ENCODE measurements at regions not wholly inside any gene's neighbourhood (a gene's known extent, or its start where the extent isn't known, plus 50 kb on each side); places are given as distances from the start of the nearest gene placed in this dataset.
"Not testable (repeated sequence)": the region's sequence is repeated elsewhere in the genome, so short reads cannot be mapped to it uniquely, and the experiment has no call there.

- Histone ChIP-seq H3K4me2 (ENCODE audit: low read length) (no peak overlapping the region), H3K9me3 (ENCODE audit: low read length) (no peaks in the 10 kb centered on the region), H3F3A (ENCODE audit: low read length, unreplicated experiment) (no peaks in the 10 kb centered on the region), H3K4me3 (ENCODE audit: low read length) (no peak overlapping the region), H3K4me1 (ENCODE audit: insufficient read depth, low read length) (no peaks in the 10 kb centered on the region), H2AFZ (ENCODE audit: low read length) (no peak overlapping the region), H3K9me2 (replicated peaks; ENCODE audit: low read length) (no peaks in the 10 kb centered on the region), H3K79me2 (ENCODE audit: low read length) (no peaks in the 10 kb centered on the region), H3K27me3 (ENCODE audit: low read length) (no peaks in the 10 kb centered on the region), H3K27ac (ENCODE audit: low read length) (no peak overlapping the region), H3K36me3 (ENCODE audit: low read depth, low read length) (no peaks in the 10 kb centered on the region), H3K9ac (ENCODE audit: low read length) (no peak overlapping the region), H4K20me1 (ENCODE audit: low read length) (no peaks in the 10 kb centered on the region)
- DNase-seq (no peak), ATAC-seq (no peak)
- POLR2A ChIA-PET (ENCODE audit: unreplicated experiment) = no interaction called here
- BruUV-seq (replicated peaks) = no TSS peak
- intact Hi-C loops (cut with micrococcal nuclease) = no loop called here
- no peak for TF ChIP-seq EZH2phosphoT487 (IDR thresholded peaks at IDR 0.05; ENCODE audit: borderline replicate concordance, low read length)
- TF ChIP-seq CTCF (conservative IDR thresholded peaks at IDR 0.05; ENCODE audit: low read depth, low read length) = no peak
- no peak for TF ChIP-seq EZH2 (IDR thresholded peaks at IDR 0.05; ENCODE audit: low read length, unreplicated experiment)
- CTCF ChIA-PET = no interaction called here
Measured at GRCh38 chr12:91460469-91460868, 277.9 kb upstream of the DCN start.

- no peak overlapping the region for H3K27ac ChIP-seq (ENCODE audit: low read length)
- BruUV-seq (replicated peaks) = no TSS peak
- TF ChIP-seq EZH2 (IDR thresholded peaks at IDR 0.05; ENCODE audit: low read length, unreplicated experiment) = no peak
- TF ChIP-seq CTCF (conservative IDR thresholded peaks at IDR 0.05; ENCODE audit: low read depth, low read length) = no peak
- no peak for TF ChIP-seq EZH2phosphoT487 (IDR thresholded peaks at IDR 0.05; ENCODE audit: borderline replicate concordance, low read length)
- H3K4me2 ChIP-seq (ENCODE audit: low read length) = no peak overlapping the region
- H3K9me2 ChIP-seq (replicated peaks; ENCODE audit: low read length) = no peaks in the 10 kb centered on the region
- no peaks in the 10 kb centered on the region for H3K36me3 ChIP-seq (ENCODE audit: low read depth, low read length)
- no peak overlapping the region for H3K9ac ChIP-seq (ENCODE audit: low read length)
- no peaks in the 10 kb centered on the region for H3F3A ChIP-seq (ENCODE audit: low read length, unreplicated experiment)
- no peak overlapping the region for H3K4me3 ChIP-seq (ENCODE audit: low read length)
- ChIA-PET CTCF (no interaction called here), POLR2A (ENCODE audit: unreplicated experiment) (no interaction called here)
- H4K20me1 ChIP-seq (ENCODE audit: low read length) = no peaks in the 10 kb centered on the region
- intact Hi-C loops (cut with micrococcal nuclease) = no loop called here
- DNase-seq = no peak
- H3K27me3 ChIP-seq (ENCODE audit: low read length) = no peaks in the 10 kb centered on the region
- H3K9me3 ChIP-seq (ENCODE audit: low read length) = no peaks in the 10 kb centered on the region
- H3K79me2 ChIP-seq (ENCODE audit: low read length) = no peaks in the 10 kb centered on the region
- ATAC-seq = no peak
- H2AFZ ChIP-seq (ENCODE audit: low read length) = no peak overlapping the region
- no peaks in the 10 kb centered on the region for H3K4me1 ChIP-seq (ENCODE audit: insufficient read depth, low read length)
Measured at GRCh38 chr12:91455321-91455720, 272.7 kb upstream of the DCN start.

DNA sequence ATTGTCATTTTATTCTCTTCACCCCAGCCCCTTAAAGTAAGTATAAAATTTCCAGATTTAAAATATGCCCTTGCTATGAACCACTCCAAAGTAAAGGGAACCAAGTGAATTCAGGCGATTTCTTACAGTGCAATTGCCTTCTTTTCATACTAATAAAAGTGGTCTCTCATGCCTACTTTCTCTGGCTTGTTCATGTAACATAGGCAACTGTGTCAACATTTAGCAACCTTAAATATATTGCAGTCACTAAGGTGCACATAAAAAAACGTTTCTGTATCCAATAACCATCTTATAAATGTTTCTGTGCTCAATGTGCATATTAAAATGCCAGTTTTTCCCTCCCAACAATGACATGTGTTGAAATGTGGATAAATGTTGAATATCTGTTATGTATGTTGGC, 271.6 kb upstream of the DCN start:
- Histone ChIP-seq H3K27ac (ENCODE audit: low read length) (no peak overlapping the region), H3K4me3 (ENCODE audit: low read length) (no peak overlapping the region), H3K9ac (ENCODE audit: low read length) (no peak overlapping the region), H4K20me1 (ENCODE audit: low read length) (no peaks in the 10 kb centered on the region), H3K4me2 (ENCODE audit: low read length) (no peak overlapping the region), H3F3A (ENCODE audit: low read length, unreplicated experiment) (no peaks in the 10 kb centered on the region), H2AFZ (ENCODE audit: low read length) (no peak overlapping the region), H3K79me2 (ENCODE audit: low read length) (no peaks in the 10 kb centered on the region), H3K4me1 (ENCODE audit: insufficient read depth, low read length) (no peaks in the 10 kb centered on the region), H3K9me3 (ENCODE audit: low read length) (no peaks in the 10 kb centered on the region), H3K36me3 (ENCODE audit: low read depth, low read length) (no peaks in the 10 kb centered on the region), H3K27me3 (ENCODE audit: low read length) (no peaks in the 10 kb centered on the region), H3K9me2 (replicated peaks; ENCODE audit: low read length) (no peaks in the 10 kb centered on the region)
- ChIA-PET CTCF (no interaction called here), POLR2A (ENCODE audit: unreplicated experiment) (no interaction called here)
- no peak for ATAC-seq
- DNase-seq = no peak
- BruUV-seq (replicated peaks) = no TSS peak
- intact Hi-C loops (cut with micrococcal nuclease) = no loop called here
- no peak for TF ChIP-seq CTCF (conservative IDR thresholded peaks at IDR 0.05; ENCODE audit: low read depth, low read length)
- TF ChIP-seq EZH2 (IDR thresholded peaks at IDR 0.05; ENCODE audit: low read length, unreplicated experiment) = no peak
- no peak for TF ChIP-seq EZH2phosphoT487 (IDR thresholded peaks at IDR 0.05; ENCODE audit: borderline replicate concordance, low read length)

GRCh38 chr12:91452464-91452863, 269.8 kb upstream of the DCN start:
- CTCF ChIA-PET; H3F3A ChIP-seq (ENCODE audit: low read length, unreplicated experiment); H3K27ac ChIP-seq (ENCODE audit: low read length); H3K9ac ChIP-seq (ENCODE audit: low read length); ATAC-seq; H3K9me3 ChIP-seq (ENCODE audit: low read length); H3K9me2 ChIP-seq (replicated peaks; ENCODE audit: low read length); H3K79me2 ChIP-seq (ENCODE audit: low read length); H2AFZ ChIP-seq (ENCODE audit: low read length); H3K4me3 ChIP-seq (ENCODE audit: low read length); H3K4me1 ChIP-seq (ENCODE audit: insufficient read depth, low read length); POLR2A ChIA-PET (ENCODE audit: unreplicated experiment); BruUV-seq (replicated peaks); DNase-seq; H3K4me2 ChIP-seq (ENCODE audit: low read length); H3K27me3 ChIP-seq (ENCODE audit: low read length); H4K20me1 ChIP-seq (ENCODE audit: low read length); H3K36me3 ChIP-seq (ENCODE audit: low read depth, low read length); intact Hi-C loops (cut with micrococcal nuclease): not testable (repeated sequence)

Measured in PC-3 (cell line).